ENCODE measurements at regions not wholly inside any gene's neighbourhood (a gene's known extent, or its start where the extent isn't known, plus 50 kb on each side); places are given as distances from the start of the nearest gene placed in this dataset.
"Not testable (repeated sequence)": the region's sequence is repeated elsewhere in the genome, so short reads cannot be mapped to it uniquely, and the experiment has no call there.

- no peak for DNase-seq (ENCODE audit: low read depth, low spot score)
Observed at GRCh38 chr10:65793738-65794425, 1132.0 kb upstream of the LRRTM3 start.

GRCh38 chr10:65794861-65795260, 1131.0 kb upstream of the LRRTM3 start:
- not testable (repeated sequence) for H3K9me3 ChIP-seq (ENCODE audit: insufficient read depth, low read length); DNase-seq (ENCODE audit: low read depth, low spot score); H3K4me1 ChIP-seq (ENCODE audit: insufficient read depth, insufficient read length); H3K27me3 ChIP-seq (ENCODE audit: insufficient read depth, insufficient read length); H3K4me3 ChIP-seq (ENCODE audit: insufficient read length, low read depth); H3K36me3 ChIP-seq (ENCODE audit: insufficient read depth, insufficient read length, low read length); H3K9ac ChIP-seq (ENCODE audit: insufficient read length, low read depth)

More at GRCh38 chr10:65793738-65794425, 1132.0 kb upstream of the LRRTM3 start:
- no peaks in the 10 kb centered on the region for H3K4me1 ChIP-seq (ENCODE audit: insufficient read depth, insufficient read length)
- no peaks in the 10 kb centered on the region for H3K27me3 ChIP-seq (ENCODE audit: insufficient read depth, insufficient read length)
- H3K36me3 ChIP-seq (ENCODE audit: insufficient read depth, insufficient read length, low read length): no peaks in the 10 kb centered on the region
- no peak overlapping the region for H3K9ac ChIP-seq (ENCODE audit: insufficient read length, low read depth)
- TF ChIP-seq ZNF274 (IDR thresholded peaks at IDR 0.05; ENCODE audit: low read depth, low read length) (no peak), YY1 (IDR thresholded peaks at IDR 0.05; ENCODE audit: insufficient read depth, insufficient read length) (no peak), SUZ12 (IDR thresholded peaks at IDR 0.05; ENCODE audit: extremely low read depth, insufficient read depth, insufficient read length) (no peak)
- no peak overlapping the region for H3K4me3 ChIP-seq (ENCODE audit: insufficient read length, low read depth)
- H3K9me3 ChIP-seq (ENCODE audit: insufficient read depth, low read length): no peaks in the 10 kb centered on the region

- H3K4me1 ChIP-seq (ENCODE audit: insufficient read depth, insufficient read length): no peaks in the 10 kb centered on the region
- no peaks in the 10 kb centered on the region for H3K9me3 ChIP-seq (ENCODE audit: insufficient read depth, low read length)
- H3K4me3 ChIP-seq (ENCODE audit: insufficient read length, low read depth): no peak overlapping the region
- H3K27me3 ChIP-seq (ENCODE audit: insufficient read depth, insufficient read length): no peaks in the 10 kb centered on the region
- no peaks in the 10 kb centered on the region for H3K36me3 ChIP-seq (ENCODE audit: insufficient read depth, insufficient read length, low read length)
- H3K9ac ChIP-seq (ENCODE audit: insufficient read length, low read depth): no peak overlapping the region
- no peak for DNase-seq (ENCODE audit: low read depth, low spot score)
- TF ChIP-seq ZNF274 (IDR thresholded peaks at IDR 0.05; ENCODE audit: low read depth, low read length) (no peak), YY1 (IDR thresholded peaks at IDR 0.05; ENCODE audit: insufficient read depth, insufficient read length) (no peak), SUZ12 (IDR thresholded peaks at IDR 0.05; ENCODE audit: extremely low read depth, insufficient read depth, insufficient read length) (no peak)
Observed at GRCh38 chr10:65796472-65796871, 1129.4 kb upstream of the LRRTM3 start.

GRCh38 chr10:65798133-65798532, 1127.7 kb upstream of the LRRTM3 start:
- TF ChIP-seq ZNF274 (IDR thresholded peaks at IDR 0.05; ENCODE audit: low read depth, low read length) (no peak), YY1 (IDR thresholded peaks at IDR 0.05; ENCODE audit: insufficient read depth, insufficient read length) (no peak)
- Histone ChIP-seq H3K4me1 (ENCODE audit: insufficient read depth, insufficient read length) (no peaks in the 10 kb centered on the region), H3K9ac (ENCODE audit: insufficient read length, low read depth) (no peak overlapping the region), H3K4me3 (ENCODE audit: insufficient read length, low read depth) (no peak overlapping the region), H3K9me3 (ENCODE audit: insufficient read depth, low read length) (no peaks in the 10 kb centered on the region), H3K27me3 (ENCODE audit: insufficient read depth, insufficient read length) (no peaks in the 10 kb centered on the region), H3K36me3 (ENCODE audit: insufficient read depth, insufficient read length, low read length) (no peaks in the 10 kb centered on the region)
- DNase-seq (ENCODE audit: low read depth, low spot score): no peak

- no peaks in the 10 kb centered on the region for H3K4me1 ChIP-seq (ENCODE audit: insufficient read depth, insufficient read length)
- no peak for TF ChIP-seq ZNF274 (IDR thresholded peaks at IDR 0.05; ENCODE audit: low read depth, low read length)
- TF ChIP-seq YY1 (IDR thresholded peaks at IDR 0.05; ENCODE audit: insufficient read depth, insufficient read length): no peak
- no peak for TF ChIP-seq SUZ12 (IDR thresholded peaks at IDR 0.05; ENCODE audit: extremely low read depth, insufficient read depth, insufficient read length)
Observed at GRCh38 chr10:65802391-65802790, 1123.4 kb upstream of the LRRTM3 start.

GRCh38 chr10:65805511-65805910, 1120.3 kb upstream of the LRRTM3 start:
- H3K9ac ChIP-seq (ENCODE audit: insufficient read length, low read depth): no peak overlapping the region

More at GRCh38 chr10:65802391-65802790, 1123.4 kb upstream of the LRRTM3 start:
- H3K36me3 ChIP-seq (ENCODE audit: insufficient read depth, insufficient read length, low read length): no peaks in the 10 kb centered on the region
- H3K27me3 ChIP-seq (ENCODE audit: insufficient read depth, insufficient read length): no peaks in the 10 kb centered on the region
- H3K9ac ChIP-seq (ENCODE audit: insufficient read length, low read depth): no peak overlapping the region
- DNase-seq (ENCODE audit: low read depth, low spot score): no peak
- no peaks in the 10 kb centered on the region for H3K9me3 ChIP-seq (ENCODE audit: insufficient read depth, low read length)
- no peak overlapping the region for H3K4me3 ChIP-seq (ENCODE audit: insufficient read length, low read depth)

GRCh38 chr10:65805993-65806392, 1119.8 kb upstream of the LRRTM3 start:
- no peak overlapping the region for H3K4me3 ChIP-seq (ENCODE audit: insufficient read length, low read depth)
- no peaks in the 10 kb centered on the region for H3K4me1 ChIP-seq (ENCODE audit: insufficient read depth, insufficient read length)
- DNase-seq (ENCODE audit: low read depth, low spot score): no peak
- H3K27me3 ChIP-seq (ENCODE audit: insufficient read depth, insufficient read length): no peaks in the 10 kb centered on the region
- TF ChIP-seq YY1 (IDR thresholded peaks at IDR 0.05; ENCODE audit: insufficient read depth, insufficient read length): no peak
- TF ChIP-seq ZNF274 (IDR thresholded peaks at IDR 0.05; ENCODE audit: low read depth, low read length): no peak
- TF ChIP-seq SUZ12 (IDR thresholded peaks at IDR 0.05; ENCODE audit: extremely low read depth, insufficient read depth, insufficient read length): no peak
- no peaks in the 10 kb centered on the region for H3K36me3 ChIP-seq (ENCODE audit: insufficient read depth, insufficient read length, low read length)
- no peaks in the 10 kb centered on the region for H3K9me3 ChIP-seq (ENCODE audit: insufficient read depth, low read length)
- no peak overlapping the region for H3K9ac ChIP-seq (ENCODE audit: insufficient read length, low read depth)

More at GRCh38 chr10:65805511-65805910, 1120.3 kb upstream of the LRRTM3 start:
- no peaks in the 10 kb centered on the region for H3K9me3 ChIP-seq (ENCODE audit: insufficient read depth, low read length)
- no peak for TF ChIP-seq ZNF274 (IDR thresholded peaks at IDR 0.05; ENCODE audit: low read depth, low read length)
- TF ChIP-seq SUZ12 (IDR thresholded peaks at IDR 0.05; ENCODE audit: extremely low read depth, insufficient read depth, insufficient read length): no peak
- no peak for TF ChIP-seq YY1 (IDR thresholded peaks at IDR 0.05; ENCODE audit: insufficient read depth, insufficient read length)
- no peaks in the 10 kb centered on the region for H3K27me3 ChIP-seq (ENCODE audit: insufficient read depth, insufficient read length)
- H3K36me3 ChIP-seq (ENCODE audit: insufficient read depth, insufficient read length, low read length): no peaks in the 10 kb centered on the region
- no peak for DNase-seq (ENCODE audit: low read depth, low spot score)
- H3K4me1 ChIP-seq (ENCODE audit: insufficient read depth, insufficient read length): no peaks in the 10 kb centered on the region
- H3K4me3 ChIP-seq (ENCODE audit: insufficient read length, low read depth): no peak overlapping the region

Data from NT2/D1 (cell line).